SU-DHL-6 (cell line): ENCODE measurements at regions not wholly inside any gene's neighbourhood (a gene's known extent, or its start where the extent isn't known, plus 50 kb on each side); places are given as distances from the start of the nearest gene placed in this dataset.

Experiments
- H2AFZ ChIP-seq: fragments of 200-600 bp; sonication (generic); 2 replicates; pipeline ENCODE4 v1.6.1; 2014; ENCODE audit warnings: low read depth, mild to moderate bottlenecking, moderate library complexity, mixed read lengths, antibody characterized with exemption, low read length; ENCODE audit not compliant: severe bottlenecking
- H3F3A ChIP-seq: fragments of 200-600 bp; shearing (Covaris generic); 2 replicates; pipeline ENCODE4 v1.6.0; 2016; ENCODE audit warnings: antibody characterized with exemption, mild to moderate bottlenecking; ENCODE audit not compliant: insufficient read depth
- H3K27ac ChIP-seq: fragments of 200-600 bp; sonication (generic); 2 replicates; pipeline ENCODE4 v1.5.1; 2016; ENCODE audit warnings: low read depth, mild to moderate bottlenecking, low read length, moderate library complexity, mixed read lengths
- H3K27me3 ChIP-seq: fragments of 200-600 bp; sonication (generic), shearing (Covaris generic); 2 replicates; pipeline ENCODE4 v1.6.0; 2014; ENCODE audit warnings: mild to moderate bottlenecking, low read length
- H3K36me3 ChIP-seq: fragments of 200-600 bp; sonication (generic); 2 replicates; pipeline ENCODE4 v1.6.1; 2014; ENCODE audit warnings: mild to moderate bottlenecking, low read length, mixed read lengths
- H3K4me2 ChIP-seq: fragments of 300-600, 200-600 bp; shearing (Covaris generic), sonication (generic); 2 replicates; pipeline ENCODE4 v1.6.0; 2014; ENCODE audit warnings: low read length, low read depth, mild to moderate bottlenecking; ENCODE audit not compliant: poor library complexity, severe bottlenecking
- H3K4me3 ChIP-seq: fragments of 200-600 bp; sonication (generic); 2 replicates; pipeline ENCODE4 v1.5.1; 2014; ENCODE audit warnings: antibody characterized with exemption, low read length, mild to moderate bottlenecking, mixed read lengths; ENCODE audit not compliant: insufficient read depth, poor library complexity, severe bottlenecking
- H3K79me2 ChIP-seq: fragments of 200-600 bp; sonication (generic); 2 replicates; pipeline ENCODE4 v1.6.1; 2014; ENCODE audit warnings: mild to moderate bottlenecking, low read length, moderate library complexity; ENCODE audit not compliant: insufficient read depth
- H3K9ac ChIP-seq: fragments of 200-600 bp; sonication (generic); 2 replicates; pipeline ENCODE4 v1.7.0; 2014; ENCODE audit warnings: mild to moderate bottlenecking, low read length
- H3K9me2 ChIP-seq: fragments of 200-600 bp; sonication (generic); replicated peaks from 2 replicates; pipeline ENCODE4 v1.6.1; 2014; ENCODE audit warnings: low read length; ENCODE audit not compliant: insufficient read depth
- H3K9me3 ChIP-seq: fragments of 200-600 bp; sonication (generic); 2 replicates; pipeline ENCODE4 v1.6.1; 2014; ENCODE audit warnings: low read length, mixed read lengths; ENCODE audit not compliant: insufficient read depth
- H4K20me1 ChIP-seq: fragments of 200-600 bp; sonication (generic); 2 replicates; pipeline ENCODE4 v1.6.1; 2014; ENCODE audit warnings: low read depth, mild to moderate bottlenecking, antibody characterized with exemption, low read length, moderate library complexity, mixed read lengths
- CTCF ChIP-seq: fragments of 200-600 bp; sonication (generic); IDR thresholded peaks from one replicate; pipeline ENCODE4 v1.5.1; 2017; ENCODE audit warnings: antibody characterized with exemption, mild to moderate bottlenecking, low read length, moderate library complexity; ENCODE audit not compliant: insufficient read depth, poor library complexity, severe bottlenecking
- EZH2phosphoT487 ChIP-seq: fragments of 200-600 bp; sonication (generic), shearing (Covaris generic); conservative IDR thresholded peaks from 2 replicates; pipeline ENCODE4 v1.6.1; 2018; ENCODE audit warnings: mild to moderate bottlenecking, antibody characterized with exemption, low read length, moderate library complexity, mixed read lengths

- H3K9ac ChIP-seq: no peak overlapping the region
- TF ChIP-seq CTCF (no peak), EZH2phosphoT487 (no peak)
- H3K9me2 ChIP-seq: no peaks in the 10 kb centered on the region
- no peaks in the 10 kb centered on the region for H3K79me2 ChIP-seq
- no peak overlapping the region for H3K27ac ChIP-seq
- no peaks in the 10 kb centered on the region for H3F3A ChIP-seq
- no peaks in the 10 kb centered on the region for H3K36me3 ChIP-seq
- H3K4me2 ChIP-seq: no peak overlapping the region
- H2AFZ ChIP-seq: no peak overlapping the region
- no peak overlapping the region for H3K4me3 ChIP-seq
- H3K9me3 ChIP-seq: no peaks in the 10 kb centered on the region
- no peaks in the 10 kb centered on the region for H4K20me1 ChIP-seq
- H3K27me3 ChIP-seq: no peaks in the 10 kb centered on the region
Measured at GRCh38 chrX:77298790-77299189, 148.4 kb upstream of the FGF16 start.

- no peak overlapping the region for H3K9ac ChIP-seq
- H3K27ac ChIP-seq: no peak overlapping the region
Measured at GRCh38 chrX:77299549-77299948, 147.6 kb upstream of the FGF16 start.

GRCh38 chrX:77342004-77342403, 105.2 kb upstream of the FGF16 start:
- H3K9ac ChIP-seq: no peak overlapping the region
- no peak for TF ChIP-seq EZH2phosphoT487
- TF ChIP-seq CTCF: no peak
- H3K27me3 ChIP-seq: no peaks in the 10 kb centered on the region
- H3K79me2 ChIP-seq: no peaks in the 10 kb centered on the region
- no peaks in the 10 kb centered on the region for H3F3A ChIP-seq
- no peak overlapping the region for H3K27ac ChIP-seq
- no peaks in the 10 kb centered on the region for H3K9me3 ChIP-seq
- no peak overlapping the region for H2AFZ ChIP-seq
- no peaks in the 10 kb centered on the region for H3K36me3 ChIP-seq
- no peaks in the 10 kb centered on the region for H3K9me2 ChIP-seq
- no peak overlapping the region for H3K4me3 ChIP-seq
- no peak overlapping the region for H3K4me2 ChIP-seq
- H4K20me1 ChIP-seq: no peaks in the 10 kb centered on the region

More at GRCh38 chrX:77299549-77299948, 147.6 kb upstream of the FGF16 start:
- Histone ChIP-seq H3K9me2 (no peaks in the 10 kb centered on the region), H4K20me1 (no peaks in the 10 kb centered on the region), H3K79me2 (no peaks in the 10 kb centered on the region), H2AFZ (no peak overlapping the region), H3K4me2 (no peak overlapping the region), H3K4me3 (no peak overlapping the region), H3K9me3 (no peaks in the 10 kb centered on the region), H3K27me3 (no peaks in the 10 kb centered on the region), H3K36me3 (no peaks in the 10 kb centered on the region), H3F3A (no peaks in the 10 kb centered on the region)
- TF ChIP-seq EZH2phosphoT487 (no peak), CTCF (no peak)
